Endodermal cell (in vitro differentiated cells): ENCODE measurements at regions not wholly inside any gene's neighbourhood (a gene's known extent, or its start where the extent isn't known, plus 50 kb on each side); places are given as distances from the start of the nearest gene placed in this dataset.

Experiments
- DNase-seq: peaks from one replicate; pipeline ENCODE4 v3.0.0-alpha.2; 2017
- H3K27ac ChIP-seq: 2 replicates; pipeline ENCODE4 v1.5.1; 2013; ENCODE audit warnings: mild to moderate bottlenecking, low read depth, low read length, moderate library complexity
- H3K27me3 ChIP-seq: 2 replicates; pipeline ENCODE4 v1.6.1; 2013; ENCODE audit warnings: mild to moderate bottlenecking, low read length, moderate library complexity; ENCODE audit not compliant: insufficient read depth, control insufficient read depth, poor library complexity, severe bottlenecking
- H3K36me3 ChIP-seq: 2 replicates; pipeline ENCODE4 v1.7.0; 2013; ENCODE audit warnings: mild to moderate bottlenecking, low read length, moderate library complexity; ENCODE audit not compliant: control insufficient read depth, insufficient read depth
- H3K4me1 ChIP-seq: one replicate; pipeline ENCODE4 v1.7.0; 2013; ENCODE audit warnings: low read length; ENCODE audit not compliant: control insufficient read depth, insufficient read depth
- H3K4me3 ChIP-seq: 2 replicates; pipeline ENCODE4 v1.5.1; 2013; ENCODE audit warnings: mild to moderate bottlenecking, low read length, moderate library complexity
- H3K9ac ChIP-seq: 2 replicates; pipeline ENCODE4 v1.6.1; 2013; ENCODE audit warnings: mild to moderate bottlenecking, low read length, moderate library complexity; ENCODE audit not compliant: poor library complexity, severe bottlenecking; ENCODE audit errors: extremely low read depth
- H3K9me3 ChIP-seq: 2 replicates; pipeline ENCODE4 v1.6.1; 2013; ENCODE audit warnings: mild to moderate bottlenecking, low read length, moderate library complexity; ENCODE audit not compliant: control insufficient read depth
- H3K27ac Mint-ChIP-seq: 2 replicates; pipeline ENCODE4 v1.8.0; 2020; ENCODE audit warnings: mixed read lengths
- H3K27me3 Mint-ChIP-seq: 2 replicates; pipeline ENCODE4 v1.8.0; 2021; ENCODE audit warnings: mild to moderate bottlenecking, mixed read lengths; ENCODE audit not compliant: insufficient read depth
- H3K36me3 Mint-ChIP-seq: 2 replicates; pipeline ENCODE4 v1.8.0; 2020; ENCODE audit warnings: low read depth, mixed read lengths
- H3K4me1 Mint-ChIP-seq: 2 replicates; pipeline ENCODE4 v1.8.0; 2020; ENCODE audit warnings: mixed read lengths
- H3K4me3 Mint-ChIP-seq: 2 replicates; pipeline ENCODE4 v1.8.0; 2020; ENCODE audit warnings: mild to moderate bottlenecking, moderate library complexity, mixed read lengths
- H3K9me3 Mint-ChIP-seq: 2 replicates; pipeline ENCODE4 v1.8.0; 2020; ENCODE audit warnings: mild to moderate bottlenecking, mixed read lengths
- CTCF ChIP-seq: fragments of 200-600 bp; sonication (generic); conservative IDR thresholded peaks from 2 replicates; pipeline ENCODE4 v1.5.0; 2021; ENCODE audit warnings: antibody characterized with exemption, mild to moderate bottlenecking
- WGBS, 2 experiments: methylation state at CpG; one replicate each; pipeline versions ENCODE4 v1.1.5 to v1.1.7; 2013; ENCODE audit warnings: missing lambda C conversion rate in 2 of 2, mixed read lengths in 1 of 2; ENCODE audit not compliant: insufficient coverage in 1 of 2, insufficient read length in 1 of 2; 5-methylcytosine and 5-hydroxymethylcytosine counted together

- no peaks in the 10 kb centered on the region for H3K27me3 ChIP-seq
- no peaks in the 10 kb centered on the region for H3K4me1 ChIP-seq
- H3K9me3 Mint-ChIP-seq = no peaks in the 10 kb centered on the region
- H3K27me3 Mint-ChIP-seq = no peaks in the 10 kb centered on the region
- no peaks in the 10 kb centered on the region for H3K36me3 ChIP-seq
- DNase-seq = no peak
- no peak for TF ChIP-seq CTCF
- no peak overlapping the region for H3K27ac ChIP-seq
- 83 to 89% methylated on average over 6 to 9 of the region's 9 CpGs for WGBS, 2 experiments
- no peaks in the 10 kb centered on the region for H3K36me3 Mint-ChIP-seq
- H3K9ac ChIP-seq = no peak overlapping the region
- no peak overlapping the region for H3K4me3 Mint-ChIP-seq
- H3K9me3 ChIP-seq = no peaks in the 10 kb centered on the region
- no peak overlapping the region for H3K27ac Mint-ChIP-seq
- peaks cover 6% of the 10 kb centered on the region for H3K4me1 Mint-ChIP-seq
- no peak overlapping the region for H3K4me3 ChIP-seq
Observed at GRCh38 chr16:24624102-24624501, 84.7 kb downstream of the RBBP6 start.

- H3K9me3 Mint-ChIP-seq = peaks cover 9% of the 10 kb centered on the region
- Histone ChIP-seq H3K4me3 (no peak overlapping the region), H3K4me1 (no peaks in the 10 kb centered on the region), H3K9ac (no peak overlapping the region), H3K9me3 (no peaks in the 10 kb centered on the region), H3K36me3 (no peaks in the 10 kb centered on the region), H3K27me3 (no peaks in the 10 kb centered on the region), H3K27ac (no peak overlapping the region)
- H3K4me1 Mint-ChIP-seq = peaks cover 6% of the 10 kb centered on the region
- no peaks in the 10 kb centered on the region for H3K27me3 Mint-ChIP-seq
- no peak overlapping the region for H3K4me3 Mint-ChIP-seq
- no peak for DNase-seq
- TF ChIP-seq CTCF = no peak
- 90 to 96% methylated on average over 2 of the region's 2 CpGs for WGBS, 2 experiments
- H3K27ac Mint-ChIP-seq = no peak overlapping the region
- H3K36me3 Mint-ChIP-seq = no peaks in the 10 kb centered on the region
Observed at GRCh38 chr16:24626256-24626655, 86.9 kb downstream of the RBBP6 start.

GRCh38 chr16:24634919-24635318 is 94.5 kb upstream of the TNRC6A start:
- Histone ChIP-seq H3K36me3 (no peaks in the 10 kb centered on the region), H3K9me3 (no peaks in the 10 kb centered on the region), H3K4me3 (no peak overlapping the region), H3K4me1 (no peaks in the 10 kb centered on the region), H3K27ac (no peak overlapping the region), H3K9ac (no peak overlapping the region), H3K27me3 (no peaks in the 10 kb centered on the region)
- no peak for DNase-seq
- no CpG with 5 or more reads among the region's 1 CpG for WGBS, 2 experiments
- no peak overlapping the region for H3K4me3 Mint-ChIP-seq
- H3K4me1 Mint-ChIP-seq = no peaks in the 10 kb centered on the region
- no peak overlapping the region for H3K27ac Mint-ChIP-seq
- no peak for TF ChIP-seq CTCF
- no peaks in the 10 kb centered on the region for H3K27me3 Mint-ChIP-seq
- H3K36me3 Mint-ChIP-seq = no peaks in the 10 kb centered on the region
- peaks cover 10% of the 10 kb centered on the region for H3K9me3 Mint-ChIP-seq
